IMR-90 (cell line): ENCODE measurements at regions not wholly inside any gene's neighbourhood (a gene's known extent, or its start where the extent isn't known, plus 50 kb on each side); places are given as distances from the start of the nearest gene placed in this dataset.

ENCODE experiments used
- CEBPB ChIP-seq: IDR thresholded peaks from 2 replicates; pipeline ENCODE4 v1.6.1; 2012; ENCODE audit warnings: low read depth, low read length, improper control_type of control experiment
- CHD1 ChIP-seq: IDR thresholded peaks from 2 replicates; pipeline ENCODE4 v1.6.1; 2012; ENCODE audit warnings: low read depth, low read length, improper control_type of control experiment
- FOS ChIP-seq: fragments of 150-350 bp; IDR thresholded peaks from 2 replicates; pipeline ENCODE4 v1.6.1; 2016; ENCODE audit warnings: low read depth, low read length
- MAZ ChIP-seq: IDR thresholded peaks from 2 replicates; pipeline ENCODE4 v1.6.1; 2012; ENCODE audit warnings: low read depth, mild to moderate bottlenecking, low read length, improper control_type of control experiment, moderate library complexity, borderline replicate concordance
- POLR2A ChIP-seq: IDR thresholded peaks from 2 replicates; pipeline ENCODE4 v1.6.1; 2012; ENCODE audit warnings: mild to moderate bottlenecking, low read depth, low read length
- RAD21 ChIP-seq: IDR thresholded peaks from 2 replicates; pipeline ENCODE4 v1.6.1; 2012; ENCODE audit warnings: low read length, improper control_type of control experiment
- RFX5 ChIP-seq: IDR thresholded peaks from 2 replicates; pipeline ENCODE4 v1.8.0; 2012; ENCODE audit warnings: low read depth, mild to moderate bottlenecking, low read length, moderate library complexity
- SMC3 ChIP-seq: fragments of 150-350 bp; IDR thresholded peaks from 2 replicates; pipeline ENCODE4 v1.6.1; 2016; ENCODE audit warnings: low read depth, mild to moderate bottlenecking, antibody characterized with exemption, low read length, moderate library complexity
- TF ChIP-seq, protein P1 (sequence below): conservative IDR thresholded peaks from 2 replicates; pipeline ENCODE4 v1.5.1; 2012; ENCODE audit warnings: mild to moderate bottlenecking, low read depth, low read length, improper control_type of control experiment
- TF ChIP-seq, protein P2 (sequence below): fragments of 150-350 bp; IDR thresholded peaks from 2 replicates; pipeline ENCODE4 v1.6.1; 2016; ENCODE audit warnings: low read depth, mild to moderate bottlenecking, low read length, moderate library complexity, borderline replicate concordance
- TF ChIP-seq, protein P3 (sequence below): fragments of 150-350 bp; IDR thresholded peaks from 2 replicates; pipeline ENCODE4 v1.6.1; 2017; ENCODE audit warnings: mild to moderate bottlenecking, antibody characterized with exemption, low read length, low read depth

DNA sequence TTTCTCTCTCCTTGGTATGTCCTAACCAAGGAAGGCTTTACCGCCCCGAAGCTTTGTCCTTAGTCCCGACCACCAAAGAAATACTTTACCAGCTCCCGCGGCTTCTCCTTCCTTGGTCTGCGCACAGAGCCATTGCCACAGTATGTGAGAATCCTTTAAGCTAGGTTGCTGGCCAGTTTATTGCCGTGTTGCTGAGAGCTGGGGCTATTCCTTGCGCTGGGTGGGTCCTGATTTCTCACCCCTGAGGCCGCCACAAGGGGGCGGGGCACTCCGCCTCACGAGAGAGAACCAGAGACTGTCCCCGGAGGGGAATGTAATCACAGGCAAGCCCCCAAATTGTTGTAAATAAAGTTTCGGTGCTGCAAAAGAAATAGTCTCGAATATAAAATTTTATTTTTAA is 331.0 kb upstream of the PCDH10 start:
- TF ChIP-seq, protein P1, sequence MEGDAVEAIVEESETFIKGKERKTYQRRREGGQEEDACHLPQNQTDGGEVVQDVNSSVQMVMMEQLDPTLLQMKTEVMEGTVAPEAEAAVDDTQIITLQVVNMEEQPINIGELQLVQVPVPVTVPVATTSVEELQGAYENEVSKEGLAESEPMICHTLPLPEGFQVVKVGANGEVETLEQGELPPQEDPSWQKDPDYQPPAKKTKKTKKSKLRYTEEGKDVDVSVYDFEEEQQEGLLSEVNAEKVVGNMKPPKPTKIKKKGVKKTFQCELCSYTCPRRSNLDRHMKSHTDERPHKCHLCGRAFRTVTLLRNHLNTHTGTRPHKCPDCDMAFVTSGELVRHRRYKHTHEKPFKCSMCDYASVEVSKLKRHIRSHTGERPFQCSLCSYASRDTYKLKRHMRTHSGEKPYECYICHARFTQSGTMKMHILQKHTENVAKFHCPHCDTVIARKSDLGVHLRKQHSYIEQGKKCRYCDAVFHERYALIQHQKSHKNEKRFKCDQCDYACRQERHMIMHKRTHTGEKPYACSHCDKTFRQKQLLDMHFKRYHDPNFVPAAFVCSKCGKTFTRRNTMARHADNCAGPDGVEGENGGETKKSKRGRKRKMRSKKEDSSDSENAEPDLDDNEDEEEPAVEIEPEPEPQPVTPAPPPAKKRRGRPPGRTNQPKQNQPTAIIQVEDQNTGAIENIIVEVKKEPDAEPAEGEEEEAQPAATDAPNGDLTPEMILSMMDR: no peak
- no peak for TF ChIP-seq RAD21
- TF ChIP-seq FOS: no peak
- TF ChIP-seq SMC3: no peak
- no peak for TF ChIP-seq RFX5
- no peak for TF ChIP-seq POLR2A
- TF ChIP-seq CEBPB: no peak
- no peak for TF ChIP-seq CHD1
- TF ChIP-seq, protein P2, sequence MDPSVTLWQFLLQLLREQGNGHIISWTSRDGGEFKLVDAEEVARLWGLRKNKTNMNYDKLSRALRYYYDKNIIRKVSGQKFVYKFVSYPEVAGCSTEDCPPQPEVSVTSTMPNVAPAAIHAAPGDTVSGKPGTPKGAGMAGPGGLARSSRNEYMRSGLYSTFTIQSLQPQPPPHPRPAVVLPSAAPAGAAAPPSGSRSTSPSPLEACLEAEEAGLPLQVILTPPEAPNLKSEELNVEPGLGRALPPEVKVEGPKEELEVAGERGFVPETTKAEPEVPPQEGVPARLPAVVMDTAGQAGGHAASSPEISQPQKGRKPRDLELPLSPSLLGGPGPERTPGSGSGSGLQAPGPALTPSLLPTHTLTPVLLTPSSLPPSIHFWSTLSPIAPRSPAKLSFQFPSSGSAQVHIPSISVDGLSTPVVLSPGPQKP: no peak
- TF ChIP-seq, protein P3, sequence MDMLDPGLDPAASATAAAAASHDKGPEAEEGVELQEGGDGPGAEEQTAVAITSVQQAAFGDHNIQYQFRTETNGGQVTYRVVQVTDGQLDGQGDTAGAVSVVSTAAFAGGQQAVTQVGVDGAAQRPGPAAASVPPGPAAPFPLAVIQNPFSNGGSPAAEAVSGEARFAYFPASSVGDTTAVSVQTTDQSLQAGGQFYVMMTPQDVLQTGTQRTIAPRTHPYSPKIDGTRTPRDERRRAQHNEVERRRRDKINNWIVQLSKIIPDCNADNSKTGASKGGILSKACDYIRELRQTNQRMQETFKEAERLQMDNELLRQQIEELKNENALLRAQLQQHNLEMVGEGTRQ: no peak
- no peak for TF ChIP-seq MAZ
